Liver (tissue), 8 donors: ENCODE measurements at regions not wholly inside any gene's neighbourhood (a gene's known extent, or its start where the extent isn't known, plus 50 kb on each side); places are given as distances from the start of the nearest gene placed in this dataset.

ENCODE experiments used
- DNase-seq: peaks from one replicate; pipeline ENCODE4 v3.0.0-alpha.2; 2017; ENCODE audit warnings: low spot score
- H3K27ac ChIP-seq, 2 donors: one replicate each; pipeline ENCODE4 v1.7.0; 2013; ENCODE audit warnings: inconsistent platforms in 2 of 2, low read length in 2 of 2, control low read depth in 1 of 2, low read depth in 1 of 2, mild to moderate bottlenecking in 1 of 2
- H3K27me3 ChIP-seq, 4 donors: one replicate each; pipeline versions ENCODE4 v1.6.1 to v1.7.0; 2013; ENCODE audit warnings: low read length in 3 of 4, inconsistent platforms in 1 of 4, mild to moderate bottlenecking in 1 of 4, moderate library complexity in 1 of 4; ENCODE audit not compliant: control insufficient read depth in 4 of 4, insufficient read depth in 4 of 4
- H3K36me3 ChIP-seq, 4 donors: one replicate each; pipeline versions ENCODE4 v1.6.1 to v1.7.0; 2013; ENCODE audit warnings: low read length in 3 of 4, mild to moderate bottlenecking in 3 of 4, low read depth in 1 of 4, moderate library complexity in 1 of 4; ENCODE audit not compliant: control insufficient read depth in 4 of 4, insufficient read depth in 3 of 4
- H3K4me1 ChIP-seq, 4 donors: one replicate each; pipeline versions ENCODE4 v1.6.1 to v1.7.0; 2013; ENCODE audit warnings: low read length in 3 of 4, mild to moderate bottlenecking in 3 of 4, moderate library complexity in 1 of 4; ENCODE audit not compliant: control insufficient read depth in 4 of 4, insufficient read depth in 4 of 4
- H3K4me3 ChIP-seq, 3 donors: one replicate each; pipeline versions ENCODE4 v1.6.1 to v1.7.0; 2013; ENCODE audit warnings: low read length in 3 of 3, control low read depth in 1 of 3, low read depth in 1 of 3, mild to moderate bottlenecking in 1 of 3
- H3K9ac ChIP-seq, 2 donors: one replicate each; pipeline ENCODE4 v1.7.0; 2013; ENCODE audit warnings: low read length in 2 of 2, mild to moderate bottlenecking in 2 of 2, moderate library complexity in 2 of 2, control low read depth in 1 of 2, low read depth in 1 of 2
- H3K9me3 ChIP-seq, 4 donors: one replicate each; pipeline versions ENCODE4 v1.6.1 to v1.7.0; 2013; ENCODE audit warnings: low read length in 3 of 4; ENCODE audit not compliant: control insufficient read depth in 4 of 4
- EGR1 ChIP-seq, 2 donors: IDR thresholded peaks; 2 replicates each; pipeline ENCODE4 v1.6.1; 2016 to 2018; ENCODE audit warnings: antibody characterized with exemption in 2 of 2, low read depth in 2 of 2
- FOXA1 ChIP-seq: IDR thresholded peaks from 2 replicates; pipeline ENCODE4 v1.6.1; 2016; ENCODE audit warnings: antibody characterized with exemption
- FOXA2 ChIP-seq: IDR thresholded peaks from 2 replicates; pipeline ENCODE4 v1.6.1; 2016; ENCODE audit warnings: antibody characterized with exemption
- NR2F2 ChIP-seq: IDR thresholded peaks from 2 replicates; pipeline ENCODE4 v1.6.1; 2016; ENCODE audit warnings: antibody characterized with exemption
- RAD21 ChIP-seq, 2 donors: IDR thresholded peaks; 2 replicates each; pipeline ENCODE4 v1.6.1; 2016; ENCODE audit warnings: antibody characterized with exemption in 2 of 2, mild to moderate bottlenecking in 2 of 2
- RXRA ChIP-seq, 2 donors: IDR thresholded peaks; 2 replicates each; pipeline ENCODE4 v1.6.1; 2017 to 2018; ENCODE audit warnings: antibody characterized with exemption in 2 of 2, mild to moderate bottlenecking in 1 of 2
- SP1 ChIP-seq: IDR thresholded peaks from 2 replicates; pipeline ENCODE4 v1.6.1; 2018; ENCODE audit warnings: antibody characterized with exemption, mild to moderate bottlenecking
- TAF1 ChIP-seq: conservative IDR thresholded peaks from 2 replicates; pipeline ENCODE4 v1.6.1; 2016; ENCODE audit warnings: antibody characterized with exemption, mild to moderate bottlenecking
- ZBTB33 ChIP-seq: IDR thresholded peaks from 2 replicates; pipeline ENCODE4 v1.6.1; 2016; ENCODE audit warnings: antibody characterized with exemption
- WGBS: extraction: QIAGEN DNeasy Blood & Tissue Kit; methylation state at CpG from one replicate; pipeline ENCODE4 v1.1.7; 2013; 5-methylcytosine and 5-hydroxymethylcytosine counted together
- TF ChIP-seq, protein P1 (sequence below): IDR thresholded peaks from 2 replicates; pipeline ENCODE4 v1.6.1; 2016; ENCODE audit warnings: antibody characterized with exemption
- TF ChIP-seq, protein P2 (sequence below): IDR thresholded peaks from 2 replicates; pipeline ENCODE4 v1.6.1; 2016; ENCODE audit warnings: antibody characterized with exemption, mild to moderate bottlenecking
- TF ChIP-seq, protein P3 (sequence below): fragments of 150-350 bp; IDR thresholded peaks from 2 replicates; pipeline ENCODE4 v1.5.1; 2017; ENCODE audit warnings: improper control_type of control experiment, low read depth, low read length; ENCODE audit not compliant: missing input control
- donor health status: healthy.
- donor health status: healthy.
- donor health status: healthy.
- donor health status: healthy.
- donor health status: healthy.

DNA sequence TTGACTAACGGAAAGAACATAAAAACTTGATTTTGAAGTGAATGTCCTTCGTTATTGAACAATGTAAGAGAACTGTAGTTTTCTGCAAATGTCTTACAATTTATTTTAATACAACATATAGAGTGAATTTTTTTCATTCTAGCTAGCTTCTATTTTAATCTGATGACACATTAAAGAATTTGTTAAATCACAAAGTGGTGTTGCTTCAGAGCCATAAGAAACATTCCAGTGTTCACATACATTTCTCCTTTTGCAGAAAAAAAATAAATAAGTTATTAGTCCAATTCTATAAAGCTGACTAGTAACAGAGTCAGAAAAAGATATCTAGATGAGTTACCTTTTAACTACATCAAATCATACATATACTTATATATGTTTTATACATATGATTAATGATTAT is 914.3 kb upstream of the SLC39A10 start:
- Histone ChIP-seq H3K9me3 (no peaks in the 10 kb centered on the region), H3K27ac (no peak overlapping the region), H3K4me3 (no peak overlapping the region), H3K4me1 (no peaks in the 10 kb centered on the region), H3K27me3 (no peaks in the 10 kb centered on the region), H3K36me3 (no peaks in the 10 kb centered on the region), H3K9ac (no peak overlapping the region)
- WGBS: 77% methylated on average over 2 of the region's 2 CpGs
- TF ChIP-seq TAF1 (no peak), SP1 (no peak)
- TF ChIP-seq, protein P1, sequence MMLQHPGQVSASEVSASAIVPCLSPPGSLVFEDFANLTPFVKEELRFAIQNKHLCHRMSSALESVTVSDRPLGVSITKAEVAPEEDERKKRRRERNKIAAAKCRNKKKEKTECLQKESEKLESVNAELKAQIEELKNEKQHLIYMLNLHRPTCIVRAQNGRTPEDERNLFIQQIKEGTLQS: no peak
- DNase-seq: no peak

- Histone ChIP-seq H3K9ac (no peak overlapping the region), H3K36me3 (no peaks in the 10 kb centered on the region), H3K27me3 (no peaks in the 10 kb centered on the region), H3K9me3 (no peaks in the 10 kb centered on the region), H3K27ac (no peak overlapping the region), H3K4me3 (no peak overlapping the region), H3K4me1 (no peaks in the 10 kb centered on the region)
- WGBS: 69% methylated on average over 3 of the region's 3 CpGs
- TF ChIP-seq FOXA2 (no peak), EGR1 (IDR thresholded peaks at IDR 0.05; ENCODE audit: low read depth in 2 of 2) (no peak)
- TF ChIP-seq, protein P1: no peak
- no peak for DNase-seq
Measured at GRCh38 chr2:194739217-194739616, 917.8 kb upstream of the SLC39A10 start.

DNA sequence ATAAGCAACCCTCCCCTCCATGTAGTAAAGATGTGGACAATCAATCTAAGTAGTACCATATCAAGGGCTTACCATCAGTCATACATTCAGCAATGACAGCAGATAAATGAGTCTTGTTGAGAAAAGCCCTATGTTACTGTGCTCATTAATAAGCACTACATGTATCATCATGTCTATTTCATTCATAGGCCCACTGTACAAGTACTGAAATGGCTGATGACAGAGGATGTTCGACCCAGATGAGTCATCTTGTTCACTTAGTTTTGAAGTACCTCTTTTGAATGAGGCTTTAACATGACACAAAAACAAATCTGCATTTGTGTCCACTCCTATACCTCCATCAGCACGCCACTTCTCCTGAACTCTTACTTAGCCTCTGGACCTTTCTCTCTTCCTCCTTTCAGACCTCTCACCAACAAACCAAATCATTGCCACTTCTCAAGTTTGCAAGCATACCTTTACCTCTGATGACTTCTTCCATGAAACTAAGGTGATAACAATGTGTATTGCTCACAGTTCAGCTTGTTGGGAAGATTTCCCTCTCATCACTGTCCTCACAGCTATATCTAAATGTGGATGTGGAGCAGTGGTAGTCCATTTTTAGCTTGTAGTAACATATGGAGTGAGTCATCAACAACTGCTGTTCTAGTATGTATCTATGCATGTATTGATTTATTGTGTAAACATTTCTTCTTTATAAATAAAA is 921.0 kb upstream of the SLC39A10 start:
- H3K4me3 ChIP-seq: no peak overlapping the region
- no peak for TF ChIP-seq RXRA (IDR thresholded peaks at IDR 0.05)
- TF ChIP-seq RAD21 (IDR thresholded peaks at IDR 0.05): no peak
- no peak for TF ChIP-seq NR2F2
- TF ChIP-seq FOXA2: no peak
- TF ChIP-seq, protein P2, sequence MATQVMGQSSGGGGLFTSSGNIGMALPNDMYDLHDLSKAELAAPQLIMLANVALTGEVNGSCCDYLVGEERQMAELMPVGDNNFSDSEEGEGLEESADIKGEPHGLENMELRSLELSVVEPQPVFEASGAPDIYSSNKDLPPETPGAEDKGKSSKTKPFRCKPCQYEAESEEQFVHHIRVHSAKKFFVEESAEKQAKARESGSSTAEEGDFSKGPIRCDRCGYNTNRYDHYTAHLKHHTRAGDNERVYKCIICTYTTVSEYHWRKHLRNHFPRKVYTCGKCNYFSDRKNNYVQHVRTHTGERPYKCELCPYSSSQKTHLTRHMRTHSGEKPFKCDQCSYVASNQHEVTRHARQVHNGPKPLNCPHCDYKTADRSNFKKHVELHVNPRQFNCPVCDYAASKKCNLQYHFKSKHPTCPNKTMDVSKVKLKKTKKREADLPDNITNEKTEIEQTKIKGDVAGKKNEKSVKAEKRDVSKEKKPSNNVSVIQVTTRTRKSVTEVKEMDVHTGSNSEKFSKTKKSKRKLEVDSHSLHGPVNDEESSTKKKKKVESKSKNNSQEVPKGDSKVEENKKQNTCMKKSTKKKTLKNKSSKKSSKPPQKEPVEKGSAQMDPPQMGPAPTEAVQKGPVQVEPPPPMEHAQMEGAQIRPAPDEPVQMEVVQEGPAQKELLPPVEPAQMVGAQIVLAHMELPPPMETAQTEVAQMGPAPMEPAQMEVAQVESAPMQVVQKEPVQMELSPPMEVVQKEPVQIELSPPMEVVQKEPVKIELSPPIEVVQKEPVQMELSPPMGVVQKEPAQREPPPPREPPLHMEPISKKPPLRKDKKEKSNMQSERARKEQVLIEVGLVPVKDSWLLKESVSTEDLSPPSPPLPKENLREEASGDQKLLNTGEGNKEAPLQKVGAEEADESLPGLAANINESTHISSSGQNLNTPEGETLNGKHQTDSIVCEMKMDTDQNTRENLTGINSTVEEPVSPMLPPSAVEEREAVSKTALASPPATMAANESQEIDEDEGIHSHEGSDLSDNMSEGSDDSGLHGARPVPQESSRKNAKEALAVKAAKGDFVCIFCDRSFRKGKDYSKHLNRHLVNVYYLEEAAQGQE: no peak
- TF ChIP-seq, protein P3, sequence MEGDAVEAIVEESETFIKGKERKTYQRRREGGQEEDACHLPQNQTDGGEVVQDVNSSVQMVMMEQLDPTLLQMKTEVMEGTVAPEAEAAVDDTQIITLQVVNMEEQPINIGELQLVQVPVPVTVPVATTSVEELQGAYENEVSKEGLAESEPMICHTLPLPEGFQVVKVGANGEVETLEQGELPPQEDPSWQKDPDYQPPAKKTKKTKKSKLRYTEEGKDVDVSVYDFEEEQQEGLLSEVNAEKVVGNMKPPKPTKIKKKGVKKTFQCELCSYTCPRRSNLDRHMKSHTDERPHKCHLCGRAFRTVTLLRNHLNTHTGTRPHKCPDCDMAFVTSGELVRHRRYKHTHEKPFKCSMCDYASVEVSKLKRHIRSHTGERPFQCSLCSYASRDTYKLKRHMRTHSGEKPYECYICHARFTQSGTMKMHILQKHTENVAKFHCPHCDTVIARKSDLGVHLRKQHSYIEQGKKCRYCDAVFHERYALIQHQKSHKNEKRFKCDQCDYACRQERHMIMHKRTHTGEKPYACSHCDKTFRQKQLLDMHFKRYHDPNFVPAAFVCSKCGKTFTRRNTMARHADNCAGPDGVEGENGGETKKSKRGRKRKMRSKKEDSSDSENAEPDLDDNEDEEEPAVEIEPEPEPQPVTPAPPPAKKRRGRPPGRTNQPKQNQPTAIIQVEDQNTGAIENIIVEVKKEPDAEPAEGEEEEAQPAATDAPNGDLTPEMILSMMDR: no peak
- no peak for TF ChIP-seq SP1
- no peak for TF ChIP-seq FOXA1
- no peak for TF ChIP-seq ZBTB33
- no peaks in the 10 kb centered on the region for H3K4me1 ChIP-seq
- no peak overlapping the region for H3K27ac ChIP-seq
- H3K27me3 ChIP-seq: no peaks in the 10 kb centered on the region
- no peaks in the 10 kb centered on the region for H3K36me3 ChIP-seq
- H3K9ac ChIP-seq: no peak overlapping the region
- WGBS: 56% methylated on average over 2 of the region's 2 CpGs
- no peak for DNase-seq
- H3K9me3 ChIP-seq: no peaks in the 10 kb centered on the region
